Fibroblast of lung (primary cell): ENCODE measurements at regions not wholly inside any gene's neighbourhood (a gene's known extent, or its start where the extent isn't known, plus 50 kb on each side); places are given as distances from the start of the nearest gene placed in this dataset.
"Not testable (repeated sequence)": the region's sequence is repeated elsewhere in the genome, so short reads cannot be mapped to it uniquely, and the experiment has no call there.

Experiments used
- DNase-seq, 2 donors: peaks; one replicate each; pipeline versions ENCODE4 v3.0.0 to v3.0.0-alpha.2; 2010; ENCODE audit warnings: low read depth in 2 of 2
- H2AFZ ChIP-seq: 2 replicates; pipeline ENCODE4 v1.5.1; 2012; ENCODE audit warnings: low read length, control low read depth, inconsistent platforms
- H3K27ac ChIP-seq: 2 replicates; pipeline ENCODE4 v1.5.1; 2011; ENCODE audit warnings: low read length, control low read depth; ENCODE audit not compliant: insufficient read depth
- H3K27me3 ChIP-seq: 2 replicates; pipeline ENCODE4 v1.5.1; 2011; ENCODE audit warnings: mild to moderate bottlenecking, low read length; ENCODE audit not compliant: control insufficient read depth, insufficient read depth
- H3K36me3 ChIP-seq: 2 replicates; pipeline ENCODE4 v1.5.1; 2011; ENCODE audit warnings: low read length; ENCODE audit not compliant: control insufficient read depth, insufficient read depth
- H3K4me1 ChIP-seq: 2 replicates; pipeline ENCODE4 v1.5.1; 2011; ENCODE audit warnings: low read length; ENCODE audit not compliant: control insufficient read depth, insufficient read depth; ENCODE audit errors: extremely low read depth
- H3K4me2 ChIP-seq: 2 replicates; pipeline ENCODE4 v1.5.1; 2011; ENCODE audit warnings: low read length, control low read depth; ENCODE audit not compliant: insufficient read depth; ENCODE audit errors: extremely low read depth
- H3K4me3 ChIP-seq, 4 experiments: fragments of 200-600 bp in 1 of 4; sonication (generic) in 1 of 4; replicated peaks in 1 of 4; 2 replicates each; pipeline ENCODE4 v1.5.1; 2011 to 2016; ENCODE audit warnings: low read length in 4 of 4, low read depth in 3 of 4, mild to moderate bottlenecking in 3 of 4, control low read depth in 2 of 4, inconsistent platforms in 1 of 4, mixed read lengths in 1 of 4; ENCODE audit not compliant: insufficient read depth in 1 of 4; ENCODE audit errors: control extremely low read depth in 1 of 4
- H3K79me2 ChIP-seq: 2 replicates; pipeline ENCODE4 v1.5.1; 2012; ENCODE audit warnings: mild to moderate bottlenecking, low read length, inconsistent platforms; ENCODE audit not compliant: control insufficient read depth, insufficient read depth
- H3K9ac ChIP-seq: 2 replicates; pipeline ENCODE4 v1.5.1; 2011; ENCODE audit warnings: mild to moderate bottlenecking, low read length, control low read depth; ENCODE audit not compliant: insufficient read depth
- H3K9me3 ChIP-seq: 2 replicates; pipeline ENCODE4 v1.5.1; 2012; ENCODE audit warnings: low read depth, low read length; ENCODE audit not compliant: control insufficient read depth, insufficient read depth
- H4K20me1 ChIP-seq: 2 replicates; pipeline ENCODE4 v1.5.1; 2011; ENCODE audit warnings: low read length; ENCODE audit not compliant: control insufficient read depth, insufficient read depth; ENCODE audit errors: extremely low read depth
- EZH2 ChIP-seq: IDR thresholded peaks from 2 replicates; pipeline ENCODE4 v1.5.1; 2012; ENCODE audit warnings: low read length, control low read depth, mild to moderate bottlenecking; ENCODE audit errors: missing control alignments
- TF ChIP-seq, protein P1 (sequence below), 2 donors: IDR thresholded peaks in 1 of 2; conservative IDR thresholded peaks in 1 of 2; 1 replicate in 1 of 2; 2 replicates in 1 of 2; pipeline ENCODE4 v1.5.1; 2011 to 2012; ENCODE audit warnings: low read length in 2 of 2, control low read depth in 1 of 2, inconsistent platforms in 1 of 2, low read depth in 1 of 2, mild to moderate bottlenecking in 1 of 2

DNA sequence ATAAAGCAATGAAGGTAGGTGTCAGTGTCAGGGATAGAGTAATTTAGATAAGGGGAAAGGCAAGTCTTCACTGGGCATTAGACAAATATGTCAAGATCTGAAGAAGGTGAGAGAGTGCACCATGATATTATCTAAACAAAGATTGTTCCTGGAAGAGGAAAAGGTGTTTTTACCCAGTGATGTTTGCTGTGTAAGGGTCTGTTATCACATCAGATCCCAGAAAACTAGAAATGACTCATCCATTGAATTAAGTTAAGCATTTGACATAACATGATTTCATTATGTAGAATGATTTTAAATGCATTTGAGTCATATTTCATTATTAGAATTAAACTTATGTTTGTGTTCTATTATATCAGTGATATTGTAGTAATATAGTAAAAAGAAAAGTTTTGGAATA is 1279.5 kb upstream of the CITED2 start:
- H3K9ac ChIP-seq: no peak overlapping the region
- H3K27me3 ChIP-seq: no peaks in the 10 kb centered on the region
- no peak for TF ChIP-seq EZH2
- TF ChIP-seq, protein P1, sequence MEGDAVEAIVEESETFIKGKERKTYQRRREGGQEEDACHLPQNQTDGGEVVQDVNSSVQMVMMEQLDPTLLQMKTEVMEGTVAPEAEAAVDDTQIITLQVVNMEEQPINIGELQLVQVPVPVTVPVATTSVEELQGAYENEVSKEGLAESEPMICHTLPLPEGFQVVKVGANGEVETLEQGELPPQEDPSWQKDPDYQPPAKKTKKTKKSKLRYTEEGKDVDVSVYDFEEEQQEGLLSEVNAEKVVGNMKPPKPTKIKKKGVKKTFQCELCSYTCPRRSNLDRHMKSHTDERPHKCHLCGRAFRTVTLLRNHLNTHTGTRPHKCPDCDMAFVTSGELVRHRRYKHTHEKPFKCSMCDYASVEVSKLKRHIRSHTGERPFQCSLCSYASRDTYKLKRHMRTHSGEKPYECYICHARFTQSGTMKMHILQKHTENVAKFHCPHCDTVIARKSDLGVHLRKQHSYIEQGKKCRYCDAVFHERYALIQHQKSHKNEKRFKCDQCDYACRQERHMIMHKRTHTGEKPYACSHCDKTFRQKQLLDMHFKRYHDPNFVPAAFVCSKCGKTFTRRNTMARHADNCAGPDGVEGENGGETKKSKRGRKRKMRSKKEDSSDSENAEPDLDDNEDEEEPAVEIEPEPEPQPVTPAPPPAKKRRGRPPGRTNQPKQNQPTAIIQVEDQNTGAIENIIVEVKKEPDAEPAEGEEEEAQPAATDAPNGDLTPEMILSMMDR (conservative IDR thresholded peaks at IDR 0.05 in 1 of 2, IDR thresholded peaks at IDR 0.05 in 1 of 2; ENCODE audit: low read depth in 1 of 2, low read length in 2 of 2): no peak
- no peaks in the 10 kb centered on the region for H3K79me2 ChIP-seq
- no peak overlapping the region for H3K4me2 ChIP-seq
- H3K4me3 ChIP-seq: no peak overlapping the region
- H3K27ac ChIP-seq: no peak overlapping the region
- H3K9me3 ChIP-seq: no peaks in the 10 kb centered on the region
- no peaks in the 10 kb centered on the region for H3K36me3 ChIP-seq
- H3K4me1 ChIP-seq: no peaks in the 10 kb centered on the region
- DNase-seq: no peak
- no peak overlapping the region for H2AFZ ChIP-seq
- H4K20me1 ChIP-seq: no peaks in the 10 kb centered on the region

DNA sequence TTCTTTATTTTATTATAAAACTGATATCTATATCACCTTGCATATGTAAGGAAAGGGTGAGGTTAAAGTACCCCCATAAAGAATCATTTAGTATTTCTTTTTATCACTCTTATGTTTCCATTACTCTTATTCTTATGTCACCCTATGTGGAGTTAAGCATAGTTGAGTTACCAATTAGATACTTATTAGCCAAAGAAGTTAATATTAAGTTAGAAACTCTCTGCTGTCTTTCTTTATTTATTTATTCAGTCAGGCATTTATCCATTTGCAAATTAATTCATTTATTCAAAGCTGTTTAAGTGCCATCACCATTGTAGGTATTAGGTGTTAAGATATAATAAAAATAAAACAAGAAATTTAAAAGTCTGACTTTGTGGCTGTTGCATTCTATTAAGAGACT is 1279.1 kb upstream of the CITED2 start:
- H3K27ac ChIP-seq: no peak overlapping the region
- H4K20me1 ChIP-seq: no peaks in the 10 kb centered on the region
- no peak overlapping the region for H3K4me2 ChIP-seq
- H2AFZ ChIP-seq: no peak overlapping the region
- no peaks in the 10 kb centered on the region for H3K9me3 ChIP-seq
- no peak for DNase-seq
- H3K4me1 ChIP-seq: no peaks in the 10 kb centered on the region
- no peak for TF ChIP-seq EZH2
- TF ChIP-seq, protein P1 (conservative IDR thresholded peaks at IDR 0.05 in 1 of 2, IDR thresholded peaks at IDR 0.05 in 1 of 2; ENCODE audit: low read depth in 1 of 2, low read length in 2 of 2): no peak
- H3K27me3 ChIP-seq: no peaks in the 10 kb centered on the region
- no peaks in the 10 kb centered on the region for H3K36me3 ChIP-seq
- H3K79me2 ChIP-seq: no peaks in the 10 kb centered on the region
- no peak overlapping the region for H3K9ac ChIP-seq
- H3K4me3 ChIP-seq: no peak overlapping the region

DNA sequence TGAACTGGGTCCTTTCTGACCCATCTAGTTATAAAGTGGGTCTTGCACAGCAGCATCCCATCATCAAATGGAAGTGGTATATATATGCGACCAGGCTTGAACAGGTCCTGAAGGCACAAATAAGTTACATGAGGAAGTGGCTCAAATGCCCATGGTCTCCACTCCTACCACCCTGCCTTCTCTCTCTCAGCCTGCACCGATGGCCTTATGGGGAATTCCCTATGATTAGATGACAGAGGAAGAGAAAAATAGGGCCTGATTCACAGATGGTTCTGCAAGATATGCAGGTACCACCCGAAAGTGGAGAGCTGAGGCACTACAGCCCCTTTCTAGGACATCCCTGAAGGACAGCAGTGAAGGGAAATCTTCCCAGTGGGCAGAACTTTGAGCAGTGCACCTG is 1275.1 kb upstream of the CITED2 start:
- not testable (repeated sequence) for H3K27me3 ChIP-seq, H3K79me2 ChIP-seq, H3K9ac ChIP-seq, H2AFZ ChIP-seq, H3K4me1 ChIP-seq, H3K4me3 ChIP-seq, DNase-seq, H3K36me3 ChIP-seq, H4K20me1 ChIP-seq, H3K9me3 ChIP-seq, H3K27ac ChIP-seq, H3K4me2 ChIP-seq

DNA sequence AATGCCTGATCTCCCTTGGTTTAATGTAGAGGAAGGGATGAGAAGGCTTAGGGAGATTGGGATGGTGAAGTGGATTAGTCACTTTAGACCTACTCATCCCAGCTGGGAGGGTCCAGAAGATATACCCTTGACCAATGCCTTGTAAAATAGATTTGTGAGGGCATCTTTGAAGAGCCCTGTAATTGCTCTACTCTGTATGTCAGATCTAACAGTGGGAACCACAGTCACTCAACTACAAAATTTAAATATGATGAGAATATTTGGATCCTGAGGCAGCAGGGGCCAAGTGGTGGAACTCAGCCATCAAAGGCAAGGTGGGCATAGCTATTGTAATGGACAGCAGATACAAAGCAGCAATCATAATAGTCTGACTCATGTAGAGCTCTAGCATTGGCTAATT is 1272.9 kb upstream of the CITED2 start:
- H2AFZ ChIP-seq, H3K4me3 ChIP-seq, DNase-seq, H3K9me3 ChIP-seq, H3K9ac ChIP-seq, H3K4me1 ChIP-seq, H4K20me1 ChIP-seq, H3K79me2 ChIP-seq, H3K36me3 ChIP-seq, H3K27ac ChIP-seq, H3K4me2 ChIP-seq, H3K27me3 ChIP-seq: not testable (repeated sequence)
